Activated T-helper 17 cell treated with anti-CD3 and anti-CD28 coated beads, Interleukin-2, amount 50 U/mL, for 72 hours (primary cell): ENCODE measurements at regions not wholly inside any gene's neighbourhood (a gene's known extent, or its start where the extent isn't known, plus 50 kb on each side); places are given as distances from the start of the nearest gene placed in this dataset.

Source experiments
- ATAC-seq: fragments of 150-1000 bp; cut with Tn5 transposase; replicated peaks from 2 replicates; pipeline ENCODE4 v1.10.0; 2021; ENCODE audit warnings: mild to moderate bottlenecking, moderate library complexity
- H3K27ac Mint-ChIP-seq: one replicate; pipeline ENCODE4 v1.8.0; 2022; ENCODE audit warnings: mixed read lengths
- H3K27me3 Mint-ChIP-seq: one replicate; pipeline ENCODE4 v1.8.0; 2022; ENCODE audit warnings: mixed read lengths
- H3K36me3 Mint-ChIP-seq: one replicate; pipeline ENCODE4 v1.8.0; 2022; ENCODE audit warnings: low read depth, mild to moderate bottlenecking, mixed read lengths
- H3K4me1 Mint-ChIP-seq: one replicate; pipeline ENCODE4 v1.8.0; 2022; ENCODE audit warnings: mixed read lengths
- H3K4me3 Mint-ChIP-seq: one replicate; pipeline ENCODE4 v1.8.0; 2022; ENCODE audit warnings: mild to moderate bottlenecking, mixed read lengths
- H3K9me3 Mint-ChIP-seq: one replicate; pipeline ENCODE4 v1.8.0; 2022; ENCODE audit warnings: mixed read lengths

GRCh38 chr10:63717027-63717715 lies 196.0 kb downstream of the REEP3 start:
- Mint-ChIP-seq H3K27me3 (no peaks in the 10 kb centered on the region), H3K36me3 (no peaks in the 10 kb centered on the region), H3K9me3 (no peaks in the 10 kb centered on the region), H3K4me3 (no peak overlapping the region), H3K27ac (no peak overlapping the region), H3K4me1 (no peaks in the 10 kb centered on the region)
- ATAC-seq: no peak

- Mint-ChIP-seq H3K9me3 (no peaks in the 10 kb centered on the region), H3K4me1 (no peaks in the 10 kb centered on the region), H3K36me3 (no peaks in the 10 kb centered on the region), H3K4me3 (no peak overlapping the region), H3K27ac (peak overlapping the region; percentile 22), H3K27me3 (no peaks in the 10 kb centered on the region)
- no peak for ATAC-seq
These were observed 196.8 kb downstream of the REEP3 start for GRCh38 chr10:63718006-63718405.

- ATAC-seq: no peak
- Mint-ChIP-seq H3K9me3 (no peaks in the 10 kb centered on the region), H3K27me3 (no peaks in the 10 kb centered on the region), H3K4me3 (no peak overlapping the region), H3K27ac (no peak overlapping the region), H3K36me3 (no peaks in the 10 kb centered on the region), H3K4me1 (no peaks in the 10 kb centered on the region)
These were observed 197.2 kb downstream of the REEP3 start for GRCh38 chr10:63718421-63718820.

GRCh38 chr10:63719226-63719856 lies 198.1 kb downstream of the REEP3 start:
- no peaks in the 10 kb centered on the region for H3K36me3 Mint-ChIP-seq
- H3K9me3 Mint-ChIP-seq: no peaks in the 10 kb centered on the region
- no peak overlapping the region for H3K27ac Mint-ChIP-seq
- H3K4me3 Mint-ChIP-seq: no peak overlapping the region
- ATAC-seq: no peak
- H3K27me3 Mint-ChIP-seq: no peaks in the 10 kb centered on the region
- H3K4me1 Mint-ChIP-seq: no peaks in the 10 kb centered on the region

- Mint-ChIP-seq H3K27ac (peak overlapping the region; percentile 77), H3K4me3 (no peak overlapping the region), H3K27me3 (peaks cover 4% of the 10 kb centered on the region), H3K4me1 (no peaks in the 10 kb centered on the region), H3K36me3 (no peaks in the 10 kb centered on the region), H3K9me3 (no peaks in the 10 kb centered on the region)
- ATAC-seq: peak; percentile 66
These were observed 198.9 kb downstream of the REEP3 start for GRCh38 chr10:63720072-63720537.

GRCh38 chr10:63720676-63721075 lies 199.5 kb downstream of the REEP3 start:
- Mint-ChIP-seq H3K27ac (peak overlapping the region; percentile 77), H3K27me3 (peaks cover 5% of the 10 kb centered on the region), H3K4me3 (no peak overlapping the region), H3K36me3 (no peaks in the 10 kb centered on the region), H3K4me1 (no peaks in the 10 kb centered on the region), H3K9me3 (no peaks in the 10 kb centered on the region)
- ATAC-seq: peak; percentile 8

- Mint-ChIP-seq H3K4me3 (no peak overlapping the region), H3K36me3 (no peaks in the 10 kb centered on the region), H3K27ac (peak overlapping the region; percentile 39), H3K4me1 (no peaks in the 10 kb centered on the region), H3K27me3 (peaks cover 23% of the 10 kb centered on the region), H3K9me3 (no peaks in the 10 kb centered on the region)
- ATAC-seq: no peak
These were observed 201.3 kb downstream of the REEP3 start for GRCh38 chr10:63722537-63722936.

GRCh38 chr10:63723320-63723719 lies 202.1 kb downstream of the REEP3 start:
- H3K36me3 Mint-ChIP-seq: no peaks in the 10 kb centered on the region
- no peak overlapping the region for H3K27ac Mint-ChIP-seq
- ATAC-seq: no peak
- H3K27me3 Mint-ChIP-seq: peaks cover 27% of the 10 kb centered on the region
- no peak overlapping the region for H3K4me3 Mint-ChIP-seq
- no peaks in the 10 kb centered on the region for H3K9me3 Mint-ChIP-seq
- H3K4me1 Mint-ChIP-seq: no peaks in the 10 kb centered on the region

- no peaks in the 10 kb centered on the region for H3K9me3 Mint-ChIP-seq
- peaks cover 28% of the 10 kb centered on the region for H3K27me3 Mint-ChIP-seq
- no peak overlapping the region for H3K27ac Mint-ChIP-seq
- H3K4me3 Mint-ChIP-seq: no peak overlapping the region
- no peaks in the 10 kb centered on the region for H3K36me3 Mint-ChIP-seq
- ATAC-seq: no peak
- no peaks in the 10 kb centered on the region for H3K4me1 Mint-ChIP-seq
These were observed 202.5 kb downstream of the REEP3 start for GRCh38 chr10:63723741-63724140.

GRCh38 chr10:63724922-63725321 lies 203.7 kb downstream of the REEP3 start:
- H3K9me3 Mint-ChIP-seq: no peaks in the 10 kb centered on the region
- no peak overlapping the region for H3K27ac Mint-ChIP-seq
- H3K27me3 Mint-ChIP-seq: peaks cover 28% of the 10 kb centered on the region
- H3K4me1 Mint-ChIP-seq: no peaks in the 10 kb centered on the region
- H3K4me3 Mint-ChIP-seq: no peak overlapping the region
- ATAC-seq: no peak
- H3K36me3 Mint-ChIP-seq: no peaks in the 10 kb centered on the region

GRCh38 chr10:63726867-63727266 lies 205.7 kb downstream of the REEP3 start:
- Mint-ChIP-seq H3K9me3 (no peaks in the 10 kb centered on the region), H3K27me3 (peaks cover 28% of the 10 kb centered on the region), H3K36me3 (no peaks in the 10 kb centered on the region), H3K4me1 (no peaks in the 10 kb centered on the region), H3K27ac (no peak overlapping the region), H3K4me3 (no peak overlapping the region)
- no peak for ATAC-seq

GRCh38 chr10:63727636-63728035 lies 206.4 kb downstream of the REEP3 start:
- Mint-ChIP-seq H3K9me3 (no peaks in the 10 kb centered on the region), H3K4me3 (no peak overlapping the region), H3K27ac (no peak overlapping the region), H3K36me3 (no peaks in the 10 kb centered on the region), H3K4me1 (no peaks in the 10 kb centered on the region), H3K27me3 (peaks cover 28% of the 10 kb centered on the region)
- no peak for ATAC-seq

- Mint-ChIP-seq H3K36me3 (no peaks in the 10 kb centered on the region), H3K4me1 (no peaks in the 10 kb centered on the region), H3K4me3 (no peak overlapping the region), H3K27ac (no peak overlapping the region), H3K27me3 (no peaks in the 10 kb centered on the region), H3K9me3 (no peaks in the 10 kb centered on the region)
- no peak for ATAC-seq
These were observed 214.1 kb downstream of the REEP3 start for GRCh38 chr10:63735305-63735704.

- no peak overlapping the region for H3K27ac Mint-ChIP-seq
- no peak for ATAC-seq
- H3K27me3 Mint-ChIP-seq: peaks cover 7% of the 10 kb centered on the region
These were observed 217.2 kb downstream of the REEP3 start for GRCh38 chr10:63738410-63738809.

More at GRCh38 chr10:63738410-63738809, 217.2 kb downstream of the REEP3 start:
- Mint-ChIP-seq H3K36me3 (no peaks in the 10 kb centered on the region), H3K4me3 (no peak overlapping the region), H3K4me1 (no peaks in the 10 kb centered on the region), H3K9me3 (peaks cover 3% of the 10 kb centered on the region)
